Epidermal melanocyte (primary cell): ENCODE measurements at regions not wholly inside any gene's neighbourhood (a gene's known extent, or its start where the extent isn't known, plus 50 kb on each side); places are given as distances from the start of the nearest gene placed in this dataset.
"Not testable (repeated sequence)": the region's sequence is repeated elsewhere in the genome, so short reads cannot be mapped to it uniquely, and the experiment has no call there.

ENCODE experiments used
- DNase-seq: peaks from one replicate; pipeline ENCODE4 v3.0.0; 2011; ENCODE audit warnings: low spot score; ENCODE audit not compliant: insufficient read length

DNA sequence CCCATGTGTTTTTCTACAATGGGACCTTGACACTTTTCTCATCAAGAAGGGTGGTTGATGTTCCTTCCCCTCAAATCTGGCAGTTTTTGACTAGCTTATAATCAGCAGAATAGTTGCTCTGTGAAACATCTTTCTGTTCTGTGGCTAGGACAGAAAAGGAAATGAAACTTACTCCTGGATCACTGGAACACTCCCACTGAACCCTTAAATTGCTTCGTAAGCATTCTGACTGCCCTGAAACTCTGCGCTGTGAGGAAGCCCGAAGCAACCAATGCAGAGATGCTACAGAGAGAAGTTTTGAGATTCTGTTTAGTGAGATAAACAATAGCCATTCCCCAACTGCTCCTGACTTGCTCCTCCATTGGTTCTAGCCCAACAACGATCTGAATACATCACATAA lies 602.2 kb downstream of the CENPC start:
- no peak for DNase-seq

DNA sequence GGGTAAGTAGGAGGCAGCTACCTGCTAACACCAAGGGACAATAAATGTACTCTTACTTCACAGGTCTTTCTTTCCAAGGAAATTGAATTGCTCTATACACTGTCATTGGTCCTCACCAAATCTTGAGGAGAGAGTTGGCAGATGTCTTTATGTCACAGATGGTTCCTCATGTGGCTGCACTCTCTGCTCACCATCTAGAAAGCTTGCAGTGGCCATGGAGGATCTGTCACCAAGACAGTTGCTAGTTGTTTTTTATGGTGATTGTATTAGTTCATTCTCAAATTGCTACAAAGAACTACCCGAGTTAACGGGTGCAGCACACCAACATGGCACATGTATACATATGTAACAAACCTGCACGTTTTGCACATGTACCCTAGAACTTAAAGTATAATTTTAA lies 613.3 kb downstream of the CENPC start:
- DNase-seq, result not testable (repeated sequence)

DNA sequence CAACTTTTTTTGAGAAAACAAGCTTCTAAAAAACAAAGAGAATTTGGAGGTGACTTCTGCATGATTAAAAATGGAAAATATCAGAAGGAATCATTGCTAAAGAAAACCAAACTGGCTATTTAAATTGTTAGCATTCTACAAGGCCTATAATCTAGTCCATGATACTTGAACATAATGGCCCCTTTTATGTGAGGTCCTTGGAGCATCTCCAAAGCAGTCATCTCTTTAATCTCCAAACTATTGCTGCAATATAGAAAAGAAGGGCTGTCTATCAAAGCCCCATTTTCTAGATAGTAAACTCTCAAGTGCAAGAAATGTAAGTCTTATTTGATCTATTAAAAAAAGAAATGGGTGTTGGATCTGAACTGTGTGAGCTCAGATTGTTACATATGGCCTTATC lies 615.1 kb downstream of the CENPC start:
- peak; percentile 21 for DNase-seq

DNA sequence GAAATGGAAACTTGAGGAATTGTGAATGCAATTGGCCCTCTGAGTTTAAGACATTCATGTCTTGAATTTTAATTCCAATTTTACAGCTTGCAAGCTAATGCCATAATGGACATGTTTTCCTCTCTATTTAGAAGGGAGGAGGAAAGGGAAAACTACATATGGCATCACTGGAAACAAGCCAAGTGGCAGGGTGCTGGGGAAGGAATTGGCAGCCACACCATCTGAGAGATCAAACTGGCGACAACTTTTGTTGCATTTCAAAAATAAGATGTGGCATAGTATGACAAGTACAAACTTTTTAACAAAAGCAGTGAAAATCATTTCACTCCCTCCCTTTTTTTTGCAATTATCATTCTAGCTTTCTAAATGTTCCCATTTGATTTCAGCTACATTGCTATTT lies 615.6 kb downstream of the CENPC start:
- DNase-seq, result no peak

DNA sequence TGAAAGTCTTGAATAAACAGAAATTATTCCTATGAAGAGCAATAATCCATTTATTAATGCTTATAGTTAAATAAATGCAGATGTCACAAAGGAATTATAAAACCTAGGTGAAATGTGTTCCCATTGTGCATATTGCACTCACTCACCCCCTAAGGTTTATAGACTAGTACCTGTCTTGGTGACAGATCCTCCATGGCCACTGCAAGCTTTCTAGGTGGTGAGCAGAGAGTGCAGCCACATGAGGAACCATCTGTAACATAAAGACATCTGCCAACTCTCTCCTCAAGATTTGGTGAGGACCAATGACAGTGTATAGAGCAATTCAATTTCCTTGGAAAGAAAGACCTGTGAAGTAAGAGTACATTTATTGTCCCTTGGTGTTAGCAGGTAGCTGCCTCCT lies 616.4 kb downstream of the CENPC start:
- not testable (repeated sequence) for DNase-seq

DNA sequence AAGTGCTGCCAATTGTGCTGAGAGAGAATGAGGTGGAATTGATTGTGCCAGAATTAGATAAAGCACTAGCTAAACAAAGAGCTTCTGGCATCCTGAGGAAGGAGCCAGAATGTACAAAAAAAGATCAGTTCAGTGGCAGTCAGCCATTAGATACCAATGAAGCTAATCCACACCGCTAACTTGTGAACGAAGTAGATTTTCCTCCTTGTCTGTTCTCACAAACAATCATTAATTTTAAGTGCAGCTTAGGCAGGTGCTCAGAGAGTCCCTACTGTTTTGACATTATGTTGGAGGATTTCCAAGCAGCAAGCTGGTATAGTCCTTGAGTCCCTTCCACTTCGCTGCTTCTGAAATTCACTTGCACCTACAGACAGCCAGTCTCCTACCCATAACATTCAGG lies 617.4 kb downstream of the CENPC start:
- no peak for DNase-seq

DNA sequence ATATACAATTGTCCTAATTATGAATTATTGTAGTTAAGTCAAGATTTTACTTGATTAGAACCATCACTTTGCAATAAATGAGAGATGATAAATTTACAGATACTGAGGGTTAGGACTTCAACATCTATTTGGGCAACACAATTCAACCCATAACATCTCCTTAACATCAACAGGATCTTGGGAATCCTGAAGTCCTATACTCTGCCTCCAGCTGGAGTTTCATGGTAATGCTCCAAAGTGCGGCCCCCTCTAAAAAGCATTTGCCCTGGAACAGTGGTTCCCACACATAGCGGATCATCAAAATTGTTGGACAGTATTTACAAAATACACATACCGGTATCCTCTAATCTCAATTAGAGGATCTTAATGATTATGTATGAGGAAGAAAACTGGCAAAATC lies 618.6 kb downstream of the CENPC start:
- no peak for DNase-seq

DNA sequence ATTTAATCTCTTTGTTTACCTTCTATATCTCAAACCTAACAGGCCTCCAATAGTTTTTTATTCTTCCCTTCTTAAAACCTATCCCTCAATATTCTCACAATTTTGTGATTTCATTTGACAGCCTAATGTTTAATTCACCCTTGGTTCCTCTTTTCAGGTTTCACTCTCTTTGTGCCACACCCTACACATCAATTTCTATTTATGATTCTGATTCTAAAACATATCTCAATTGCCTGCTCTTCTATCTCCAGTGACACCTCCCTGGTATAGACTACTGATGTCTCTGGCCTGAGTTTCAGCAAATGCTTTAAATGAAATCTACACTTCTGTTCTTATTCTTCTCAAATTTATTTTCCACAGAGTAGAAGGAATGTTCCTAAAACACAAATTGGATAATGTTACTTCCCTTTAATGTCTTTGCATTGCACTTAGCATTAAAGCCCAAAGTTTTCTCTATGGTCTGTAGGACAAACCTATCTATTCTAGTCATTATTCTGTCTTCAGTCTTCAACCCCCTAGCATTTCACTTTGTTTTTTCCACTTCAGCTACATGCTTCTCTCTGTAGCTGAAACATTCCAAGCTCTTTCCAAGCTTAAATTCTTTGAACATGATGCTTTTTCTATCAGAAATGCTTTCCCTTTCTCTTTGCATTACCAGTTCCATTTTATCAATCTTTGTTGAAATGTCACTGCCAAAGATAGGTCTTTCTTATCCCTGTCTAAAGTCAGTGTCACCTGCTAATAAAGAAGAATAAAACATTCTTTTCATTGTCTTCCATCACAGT lies 622.0 kb downstream of the CENPC start:
- DNase-seq, result no peak

DNA sequence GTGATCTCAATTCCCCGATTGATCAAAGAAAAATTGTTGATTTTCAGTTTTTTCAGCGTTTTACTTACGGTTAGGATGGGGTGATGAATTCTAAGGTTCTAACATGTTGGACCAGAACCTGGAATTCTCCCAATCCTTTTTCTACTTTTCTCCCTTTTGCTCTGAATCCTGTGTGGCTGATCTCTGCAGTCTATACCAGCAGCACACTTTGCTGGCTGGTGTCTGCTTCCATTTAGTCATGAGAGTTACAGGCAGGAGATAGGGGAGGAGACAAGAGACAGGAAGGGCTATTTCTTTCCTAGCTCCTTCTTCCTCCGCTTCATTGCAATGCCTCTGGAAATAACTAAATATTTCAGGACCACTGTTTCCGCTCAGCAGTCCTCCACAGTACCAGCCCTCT lies 623.9 kb downstream of the CENPC start:
- DNase-seq, result no peak

DNA sequence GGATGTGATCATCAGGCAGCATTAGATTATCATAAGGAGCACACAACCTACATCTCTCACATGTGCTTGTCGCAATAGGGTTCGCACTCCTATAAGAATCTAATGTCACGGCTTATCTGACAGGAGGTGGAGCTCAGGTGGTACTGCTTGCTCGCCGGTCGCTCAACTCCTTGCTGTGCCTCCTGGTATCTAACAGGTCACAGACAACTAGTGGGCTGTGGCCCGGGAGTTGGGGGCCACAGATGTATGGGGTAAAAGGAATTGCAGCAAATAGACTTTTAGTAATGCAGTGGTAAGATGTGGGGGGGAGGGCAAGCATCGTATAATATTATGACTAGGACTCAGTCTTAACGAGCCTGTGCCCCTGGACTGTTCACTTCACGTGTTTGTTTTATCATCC lies 624.8 kb downstream of the CENPC start:
- no peak for DNase-seq

DNA sequence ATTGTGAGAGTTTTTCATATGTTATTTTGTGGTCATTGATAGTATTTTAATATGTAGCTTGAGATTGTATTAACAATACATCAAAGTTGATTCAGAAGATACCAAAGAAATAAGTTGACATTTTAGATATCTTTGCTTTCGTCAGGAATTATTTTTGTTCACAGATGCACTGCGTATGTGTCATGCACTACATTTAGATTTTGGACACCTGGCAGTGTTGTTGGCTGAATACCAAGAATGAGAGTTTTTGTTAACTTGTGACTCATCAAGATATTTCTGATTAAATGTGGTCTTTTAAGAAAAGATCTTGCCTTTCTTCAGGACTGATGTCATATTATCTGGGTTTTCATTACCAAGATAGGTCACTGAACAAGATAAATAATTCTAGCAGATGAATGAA lies 633.4 kb downstream of the CENPC start:
- DNase-seq, result no peak

DNA sequence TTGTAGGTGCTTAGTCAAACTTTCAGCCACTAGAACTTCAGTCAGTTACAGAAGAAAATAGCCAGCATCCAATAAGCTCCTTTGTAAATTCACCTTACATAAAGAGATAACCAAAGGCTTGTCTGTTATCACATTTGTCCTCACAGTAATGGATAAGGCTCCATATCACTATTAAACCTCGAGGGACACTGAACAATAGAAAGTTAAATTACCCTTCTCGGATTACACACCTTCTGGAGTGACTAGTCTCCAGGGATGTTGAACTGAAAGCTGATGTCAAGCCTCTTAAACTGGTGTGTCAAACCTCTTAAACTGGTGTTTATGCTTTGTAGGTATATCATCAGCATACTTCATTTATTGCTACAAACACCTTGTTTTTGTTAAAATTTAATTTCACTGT lies 639.0 kb downstream of the CENPC start:
- DNase-seq, result no peak

DNA sequence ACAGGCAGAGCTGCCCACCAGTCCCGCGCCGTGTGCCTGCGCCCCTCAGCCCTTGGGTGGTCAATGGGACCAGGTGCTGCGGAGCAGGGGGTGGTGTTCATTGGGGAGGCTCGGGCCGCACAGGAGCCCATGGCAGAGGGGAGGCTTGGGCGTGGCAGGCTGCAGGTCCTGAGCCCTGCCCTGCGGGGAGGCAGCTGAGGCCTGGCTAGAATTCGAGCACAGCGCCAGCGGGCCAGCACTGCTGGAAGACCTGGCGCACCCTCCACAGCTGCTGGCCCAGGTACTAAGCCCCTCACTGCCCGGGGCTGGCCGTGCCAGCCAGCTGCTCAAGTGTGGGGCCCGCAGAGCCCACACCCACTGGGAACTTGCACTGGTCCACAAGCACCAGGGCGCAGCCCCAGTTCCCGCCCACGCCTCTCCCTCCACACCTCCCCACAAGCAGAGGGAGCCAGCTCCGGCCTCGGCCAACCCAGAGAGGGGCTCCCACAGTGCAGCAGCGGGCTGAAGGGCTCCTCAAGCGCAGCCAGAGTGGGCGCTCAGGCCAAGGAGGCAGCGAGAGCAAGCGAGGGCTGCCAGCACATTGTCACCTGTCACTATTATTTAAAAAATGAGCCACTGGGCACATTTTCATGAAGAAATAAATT lies 645.8 kb downstream of the CENPC start:
- DNase-seq, result no peak

DNA sequence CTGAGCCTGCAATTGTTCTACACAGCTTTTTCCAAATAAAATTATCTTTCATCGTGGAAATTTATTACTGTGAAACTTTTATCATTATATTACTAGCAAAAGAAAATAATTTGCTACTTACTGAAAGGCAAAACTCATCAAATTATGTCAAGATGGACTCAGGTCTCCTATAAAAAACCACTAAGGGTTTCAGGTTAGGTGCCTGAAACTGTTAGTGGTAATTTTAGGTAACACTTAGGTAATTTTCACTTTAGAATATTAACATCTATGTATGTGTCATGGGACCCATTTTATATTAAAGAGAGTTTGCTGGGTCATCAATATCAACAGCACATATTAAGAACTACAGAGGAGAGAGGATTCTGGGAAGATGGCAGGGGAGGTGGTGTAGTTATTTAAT lies 651.5 kb downstream of the CENPC start:
- DNase-seq, result no peak

DNA sequence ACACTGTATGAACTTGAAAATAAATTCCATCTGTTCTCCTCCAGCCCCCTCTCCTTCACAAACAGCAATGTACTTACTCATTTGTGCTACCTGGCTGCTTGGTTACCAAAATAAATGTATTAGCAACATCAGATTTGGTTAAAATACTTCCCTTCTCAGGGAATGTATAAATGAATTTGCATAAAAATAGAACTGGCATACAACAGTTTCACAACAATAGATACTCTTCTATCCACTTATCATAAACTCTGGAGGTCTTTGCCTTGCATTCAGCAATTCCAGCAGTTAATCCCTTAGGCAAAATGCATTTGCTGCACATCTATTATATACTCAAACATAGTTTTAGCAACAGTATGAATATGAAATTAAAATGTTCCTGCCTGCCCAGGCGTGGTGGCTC lies 658.2 kb downstream of the CENPC start:
- DNase-seq, result no peak

DNA sequence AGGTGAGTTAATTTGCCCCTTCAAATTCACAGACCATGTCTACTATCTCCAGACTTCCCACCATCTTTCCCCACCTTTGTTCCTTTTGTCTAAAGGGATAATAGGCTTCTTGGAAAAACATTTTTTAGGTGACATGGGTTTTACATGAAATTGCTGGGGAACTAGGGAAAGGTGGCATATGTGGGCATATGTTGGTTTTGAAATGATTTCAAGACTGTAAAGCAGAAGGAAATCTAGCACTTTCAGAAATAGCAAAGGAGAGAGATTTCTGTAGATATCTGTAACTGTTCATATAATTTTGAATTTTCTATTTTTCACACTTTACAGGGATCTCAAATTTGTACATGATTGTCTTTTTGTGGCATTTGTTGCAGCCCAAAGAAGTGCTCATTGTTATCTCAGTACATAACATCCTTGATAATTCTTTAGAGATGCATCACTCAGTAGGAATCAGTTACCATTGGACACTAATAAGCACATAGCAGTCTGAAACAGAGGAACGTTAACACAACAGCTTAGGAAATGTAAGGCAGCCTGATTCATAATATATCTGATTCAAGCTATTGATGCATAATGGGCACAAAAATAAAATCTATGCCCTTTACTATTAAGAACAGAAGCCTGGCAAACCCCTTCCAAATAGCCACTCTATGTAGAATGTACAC lies 659.7 kb downstream of the CENPC start:
- DNase-seq, result no peak

DNA sequence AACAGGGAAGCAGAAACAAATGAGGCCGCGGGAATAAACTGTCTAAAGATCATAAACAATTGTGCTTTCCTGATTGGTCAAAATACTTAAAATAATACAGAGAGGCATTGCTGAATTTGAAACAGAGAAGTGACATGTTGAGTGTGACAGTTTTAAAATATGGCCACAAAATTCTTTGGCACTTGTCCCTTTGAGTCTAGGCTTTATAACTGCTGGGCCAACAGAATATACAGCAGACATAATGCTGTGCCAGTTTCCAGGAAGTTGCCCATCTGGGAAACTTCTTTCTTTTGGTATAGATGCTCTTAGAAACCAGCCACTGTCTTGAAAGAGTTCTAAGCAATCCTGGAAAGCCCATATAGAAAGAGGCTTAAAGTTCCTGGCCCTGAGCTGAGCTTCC lies 668.4 kb downstream of the CENPC start:
- DNase-seq, result no peak

DNA sequence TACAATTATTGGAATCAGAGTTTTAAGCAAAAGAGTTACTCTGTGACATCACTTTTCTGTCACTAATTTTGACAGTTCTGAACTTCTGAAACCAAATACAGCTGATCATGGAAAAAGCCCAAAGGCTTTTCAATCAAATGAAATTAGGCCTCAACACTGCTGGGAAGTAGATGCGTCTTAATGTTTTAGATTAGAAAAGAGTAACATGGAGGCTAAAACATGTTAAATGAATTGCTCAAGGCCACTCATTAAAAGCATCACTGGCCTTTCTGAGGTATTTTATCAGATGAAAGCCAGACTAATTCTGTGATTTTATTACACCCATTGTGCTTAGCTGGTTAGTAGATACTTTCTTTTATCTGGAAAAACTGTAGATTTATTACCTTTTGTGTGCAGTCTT lies 672.6 kb downstream of the CENPC start:
- DNase-seq, result no peak

DNA sequence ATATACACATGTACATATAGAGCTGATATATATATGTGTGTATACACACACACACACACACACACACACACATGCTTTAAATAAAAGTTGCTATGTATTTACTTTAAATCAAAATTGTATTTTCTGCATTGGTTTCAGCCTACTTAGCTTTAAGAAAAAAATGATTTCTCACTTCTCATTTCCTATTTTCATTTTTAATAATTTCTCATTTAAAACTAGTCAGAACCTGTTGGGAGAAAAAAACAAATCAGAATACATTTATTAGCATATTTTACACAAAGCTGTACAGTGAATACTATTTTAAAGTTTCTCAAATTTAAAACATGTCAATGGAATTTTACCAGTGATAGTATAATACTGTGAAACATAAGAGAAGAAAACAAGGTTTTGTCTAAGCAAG lies 681.8 kb downstream of the CENPC start:
- DNase-seq, result no peak

DNA sequence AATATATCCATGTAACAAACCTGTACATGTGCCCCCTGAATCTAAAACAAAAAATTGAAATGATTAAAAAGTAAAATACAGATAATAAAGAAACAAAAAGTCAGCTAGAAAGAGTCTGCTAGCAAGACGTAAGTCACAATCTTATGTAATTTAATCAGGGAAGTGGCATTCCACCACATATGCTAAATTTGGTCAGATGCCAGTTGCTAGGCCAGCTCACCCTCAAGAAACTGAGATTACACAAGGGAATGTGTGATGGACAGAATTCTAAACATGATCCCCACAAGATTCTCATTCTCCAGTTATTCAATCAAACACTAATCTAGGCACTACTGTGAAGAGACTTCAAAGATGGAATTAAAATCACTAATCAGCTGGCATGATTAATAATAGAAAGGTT lies 689.3 kb downstream of the CENPC start:
- DNase-seq, result no peak

DNA sequence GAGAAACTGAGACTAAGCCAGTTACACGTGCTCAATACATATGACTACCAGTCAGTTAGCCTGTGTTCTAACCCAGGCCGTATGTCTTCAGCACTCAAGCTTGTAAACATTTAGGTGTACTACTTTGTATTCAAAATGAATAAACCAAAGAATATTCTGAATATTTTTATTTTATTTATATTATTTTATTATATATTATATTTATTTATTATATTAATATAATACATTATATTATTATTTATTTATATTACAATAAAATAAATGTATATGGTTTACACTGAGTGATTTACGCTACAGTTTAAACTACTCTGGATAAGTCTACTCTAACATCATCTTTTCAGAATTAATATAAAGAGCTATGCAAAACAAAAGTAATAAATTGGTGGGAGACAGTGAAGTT lies 691.5 kb downstream of the CENPC start:
- DNase-seq, result no peak

DNA sequence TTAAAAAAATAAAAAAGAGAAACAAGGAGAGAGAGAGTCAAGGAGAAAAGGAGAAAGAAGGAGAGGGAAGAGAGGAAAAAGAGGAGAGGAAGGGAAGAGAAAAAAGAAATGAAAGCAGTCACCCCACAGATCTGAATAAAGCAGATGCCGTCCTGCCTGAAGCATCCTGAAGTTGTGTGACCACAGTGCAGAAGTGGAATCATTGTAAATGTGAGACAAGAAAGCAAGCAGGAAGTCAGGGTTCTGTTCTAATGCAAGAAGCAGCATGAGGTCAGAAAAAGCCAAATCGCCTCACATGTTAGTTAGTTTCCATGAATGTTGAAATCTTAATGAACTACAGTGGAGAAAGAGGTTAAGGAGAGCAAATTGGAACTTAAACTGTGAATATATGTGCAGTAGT lies 692.5 kb downstream of the CENPC start:
- DNase-seq, result no peak

DNA sequence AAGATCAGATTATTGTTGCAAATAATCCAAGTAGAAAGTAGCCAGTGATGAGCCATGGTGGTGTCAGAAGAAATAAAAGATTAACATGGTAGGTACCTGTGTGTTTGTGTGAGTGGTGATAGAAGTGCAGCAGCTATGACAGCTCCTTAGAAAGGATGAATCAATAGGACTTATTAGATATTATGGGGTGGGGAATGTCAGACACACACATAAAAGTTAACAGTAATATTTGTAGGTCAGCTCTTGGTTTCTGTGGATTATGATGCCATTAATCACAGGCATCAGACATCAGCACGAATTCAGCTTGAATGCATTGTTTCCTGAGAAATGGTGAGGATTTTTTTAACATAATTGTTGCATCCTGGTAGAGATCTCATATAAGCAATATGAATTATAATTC lies 695.7 kb downstream of the CENPC start:
- no peak for DNase-seq
